ENCODE measurements at regions not wholly inside any gene's neighbourhood (a gene's known extent, or its start where the extent isn't known, plus 50 kb on each side); places are given as distances from the start of the nearest gene placed in this dataset.
"Not testable (repeated sequence)": the region's sequence is repeated elsewhere in the genome, so short reads cannot be mapped to it uniquely, and the experiment has no call there.

DNA sequence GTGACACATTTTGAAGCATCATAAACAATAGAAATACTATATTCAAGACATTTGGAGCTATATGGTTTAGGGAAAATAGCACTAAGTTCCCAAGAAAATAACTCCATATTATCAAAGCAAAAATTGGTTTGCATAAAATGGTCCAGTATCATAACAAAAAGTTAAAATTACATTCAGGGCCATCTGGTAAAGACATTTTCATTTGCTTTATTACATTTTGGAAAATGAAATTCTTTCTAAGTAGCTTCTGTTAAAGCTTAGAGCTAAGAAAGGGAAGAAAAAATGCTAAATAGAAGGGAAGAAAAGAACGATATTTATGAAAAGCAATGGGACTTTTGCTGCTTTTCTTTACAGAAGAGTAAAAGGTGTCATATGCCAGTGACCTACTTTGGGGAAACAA, 155.4 kb upstream of the GOT2 start:
- H3K27ac ChIP-seq: no peak overlapping the region

DNA sequence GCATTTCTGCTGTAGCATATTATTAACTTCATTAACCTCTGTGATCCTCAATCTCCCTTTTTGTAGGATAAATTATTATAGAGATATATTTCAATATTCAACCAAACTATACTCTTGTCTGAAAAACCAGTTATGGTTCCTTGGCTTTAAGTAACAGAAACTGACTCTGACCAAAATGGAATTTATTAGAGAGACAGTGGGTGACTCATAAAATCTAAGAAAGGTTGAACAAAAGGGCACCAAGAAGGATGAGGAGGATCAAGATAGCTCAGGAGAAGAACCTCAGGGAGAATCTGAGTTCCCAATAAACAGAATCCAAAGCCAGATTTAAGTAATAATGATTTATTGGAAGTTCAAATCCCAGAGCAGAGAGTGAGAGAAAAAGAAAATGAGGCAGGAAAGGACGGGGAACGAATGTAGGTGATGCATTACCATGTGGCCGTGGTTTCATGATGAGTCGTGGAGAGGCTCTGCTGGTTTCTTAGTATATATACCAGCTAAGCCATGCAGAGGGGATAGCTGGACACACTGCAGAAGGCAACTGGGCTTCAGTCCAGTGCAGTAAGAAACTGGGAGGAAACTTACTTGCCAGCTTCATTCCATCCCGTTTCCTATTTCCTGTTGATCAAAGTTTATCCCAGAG, 151.5 kb upstream of the GOT2 start:
- Histone ChIP-seq H3K36me3 (no peaks in the 10 kb centered on the region), H3K9me3 (ENCODE audit: low read depth) (no peaks in the 10 kb centered on the region), H3K4me3 (no peak overlapping the region), H3K27ac (no peak overlapping the region), H3K27me3 (no peaks in the 10 kb centered on the region), H3K4me1 (ENCODE audit: low read depth) (no peaks in the 10 kb centered on the region)
- DNase-seq (ENCODE audit: low read depth in 1 of 2, low spot score in 1 of 2): no peak
- TF ChIP-seq, protein P1, sequence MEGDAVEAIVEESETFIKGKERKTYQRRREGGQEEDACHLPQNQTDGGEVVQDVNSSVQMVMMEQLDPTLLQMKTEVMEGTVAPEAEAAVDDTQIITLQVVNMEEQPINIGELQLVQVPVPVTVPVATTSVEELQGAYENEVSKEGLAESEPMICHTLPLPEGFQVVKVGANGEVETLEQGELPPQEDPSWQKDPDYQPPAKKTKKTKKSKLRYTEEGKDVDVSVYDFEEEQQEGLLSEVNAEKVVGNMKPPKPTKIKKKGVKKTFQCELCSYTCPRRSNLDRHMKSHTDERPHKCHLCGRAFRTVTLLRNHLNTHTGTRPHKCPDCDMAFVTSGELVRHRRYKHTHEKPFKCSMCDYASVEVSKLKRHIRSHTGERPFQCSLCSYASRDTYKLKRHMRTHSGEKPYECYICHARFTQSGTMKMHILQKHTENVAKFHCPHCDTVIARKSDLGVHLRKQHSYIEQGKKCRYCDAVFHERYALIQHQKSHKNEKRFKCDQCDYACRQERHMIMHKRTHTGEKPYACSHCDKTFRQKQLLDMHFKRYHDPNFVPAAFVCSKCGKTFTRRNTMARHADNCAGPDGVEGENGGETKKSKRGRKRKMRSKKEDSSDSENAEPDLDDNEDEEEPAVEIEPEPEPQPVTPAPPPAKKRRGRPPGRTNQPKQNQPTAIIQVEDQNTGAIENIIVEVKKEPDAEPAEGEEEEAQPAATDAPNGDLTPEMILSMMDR (IDR thresholded peaks at IDR 0.05; ENCODE audit: low read depth, low read length): no peak

More for the DNA sequence above, 155.4 kb upstream of the GOT2 start:
- H3K36me3 ChIP-seq: no peaks in the 10 kb centered on the region
- no peak overlapping the region for H3K4me3 ChIP-seq
- TF ChIP-seq, protein P1 (IDR thresholded peaks at IDR 0.05; ENCODE audit: low read depth, low read length): no peak
- H3K27me3 ChIP-seq: no peaks in the 10 kb centered on the region
- DNase-seq (ENCODE audit: low read depth in 1 of 2, low spot score in 1 of 2): no peak
- H3K4me1 ChIP-seq (ENCODE audit: low read depth): no peaks in the 10 kb centered on the region
- H3K9me3 ChIP-seq (ENCODE audit: low read depth): no peaks in the 10 kb centered on the region

DNA sequence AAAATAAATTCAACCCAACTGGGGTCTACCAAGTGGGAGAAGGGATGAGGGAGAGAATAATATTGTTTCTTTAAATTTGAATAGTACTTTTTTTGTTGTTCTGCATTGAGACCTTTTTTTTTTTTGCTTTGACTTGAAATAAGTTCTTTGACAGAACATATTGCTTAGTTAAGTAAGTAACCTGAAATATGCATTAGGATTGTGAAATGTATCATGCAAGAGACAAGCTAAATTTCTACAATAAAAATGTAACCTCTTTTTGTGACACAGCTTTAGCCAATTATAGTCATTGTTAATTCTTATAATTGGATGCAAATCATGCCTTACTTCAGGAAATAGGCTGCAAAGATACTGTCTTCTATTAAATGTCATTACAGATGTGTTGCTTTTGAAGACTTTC, 150.0 kb upstream of the GOT2 start:
- Histone ChIP-seq H3K27ac (no peak overlapping the region), H3K4me3 (no peak overlapping the region), H3K36me3 (no peaks in the 10 kb centered on the region), H3K4me1 (ENCODE audit: low read depth) (no peaks in the 10 kb centered on the region), H3K27me3 (no peaks in the 10 kb centered on the region), H3K9me3 (ENCODE audit: low read depth) (no peaks in the 10 kb centered on the region)
- TF ChIP-seq, protein P1 (IDR thresholded peaks at IDR 0.05; ENCODE audit: low read depth, low read length): no peak
- DNase-seq (ENCODE audit: low read depth in 1 of 2, low spot score in 1 of 2): no peak

DNA sequence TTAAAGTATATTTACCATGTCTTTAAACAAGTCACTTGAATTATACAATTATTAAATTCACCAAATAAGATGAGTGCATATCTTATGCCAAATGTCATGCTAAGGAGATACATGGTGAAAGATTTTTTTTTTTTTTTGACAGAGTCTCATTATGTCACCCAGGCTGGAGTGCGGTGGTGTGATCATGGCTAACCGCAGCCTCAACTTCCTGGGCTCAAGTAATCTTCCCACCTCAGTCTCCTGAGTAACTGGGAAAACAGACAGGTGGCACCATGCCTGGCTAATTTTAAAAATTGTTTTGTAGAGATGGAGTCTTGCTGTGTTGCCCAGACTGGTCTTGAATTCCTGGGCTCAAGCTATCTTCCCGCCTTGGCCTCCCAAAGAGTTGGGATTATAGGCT, 149.0 kb upstream of the GOT2 start:
- no peaks in the 10 kb centered on the region for H3K9me3 ChIP-seq (ENCODE audit: low read depth)
- no peak overlapping the region for H3K27ac ChIP-seq
- TF ChIP-seq, protein P1 (IDR thresholded peaks at IDR 0.05; ENCODE audit: low read depth, low read length): no peak
- no peak for DNase-seq (ENCODE audit: low read depth in 1 of 2, low spot score in 1 of 2)
- no peaks in the 10 kb centered on the region for H3K36me3 ChIP-seq
- H3K4me3 ChIP-seq: no peak overlapping the region
- H3K4me1 ChIP-seq (ENCODE audit: low read depth): no peaks in the 10 kb centered on the region
- H3K27me3 ChIP-seq: no peaks in the 10 kb centered on the region

DNA sequence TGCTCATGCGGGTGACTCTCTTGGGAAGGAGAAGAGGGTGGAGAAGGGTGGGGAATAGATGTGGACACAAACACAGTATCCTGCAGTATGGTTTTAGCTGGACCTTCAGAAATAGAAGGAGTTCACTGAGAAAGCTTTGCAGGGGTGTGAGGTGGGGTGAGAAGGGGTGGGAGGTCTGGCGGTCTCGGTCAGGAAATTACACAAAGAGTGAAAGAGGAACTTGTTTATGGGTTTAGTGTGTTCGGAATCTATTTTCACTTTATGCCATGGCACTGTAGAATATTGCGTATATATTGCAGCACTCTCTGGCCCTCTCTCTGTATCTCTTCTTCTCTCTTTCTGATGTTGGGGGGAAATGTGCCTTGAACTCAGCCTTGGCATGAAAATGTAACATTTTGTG, 148.2 kb upstream of the GOT2 start:
- TF ChIP-seq, protein P1 (IDR thresholded peaks at IDR 0.05; ENCODE audit: low read depth, low read length): no peak
- Histone ChIP-seq H3K27ac (no peak overlapping the region), H3K4me1 (ENCODE audit: low read depth) (no peaks in the 10 kb centered on the region), H3K36me3 (no peaks in the 10 kb centered on the region), H3K4me3 (no peak overlapping the region), H3K27me3 (no peaks in the 10 kb centered on the region), H3K9me3 (ENCODE audit: low read depth) (no peaks in the 10 kb centered on the region)
- no peak for DNase-seq (ENCODE audit: low read depth in 1 of 2, low spot score in 1 of 2)

DNA sequence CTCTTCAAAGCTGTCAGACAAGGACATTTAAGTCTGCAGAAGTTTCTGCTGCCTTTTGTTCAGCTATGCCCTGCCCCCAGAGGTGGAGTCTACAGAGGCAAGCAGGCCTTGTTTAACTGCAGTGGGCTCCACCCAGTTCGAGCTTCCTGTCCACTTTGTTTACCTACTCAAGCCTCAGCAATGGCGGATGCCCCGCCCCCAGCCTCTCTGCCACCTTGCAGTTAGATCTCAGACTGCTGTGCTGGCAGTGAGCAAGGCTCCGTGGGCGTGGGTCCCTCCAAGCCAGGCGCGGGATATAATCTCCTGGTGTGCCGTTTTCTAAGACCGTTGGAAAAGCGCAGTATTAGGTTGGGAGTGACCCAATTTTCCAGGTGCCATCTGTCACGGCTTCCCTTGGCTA, 144.5 kb upstream of the GOT2 start:
- not testable (repeated sequence) for H3K4me1 ChIP-seq (ENCODE audit: low read depth); H3K27ac ChIP-seq; DNase-seq (ENCODE audit: low read depth in 1 of 2, low spot score in 1 of 2); H3K36me3 ChIP-seq; H3K9me3 ChIP-seq (ENCODE audit: low read depth); H3K27me3 ChIP-seq; H3K4me3 ChIP-seq

Data from cardiac muscle cell (in vitro differentiated cells and primary cell).